PC-9 (cell line): ENCODE measurements at regions not wholly inside any gene's neighbourhood (a gene's known extent, or its start where the extent isn't known, plus 50 kb on each side); places are given as distances from the start of the nearest gene placed in this dataset.

ENCODE experiments used
- CTCF ChIP-seq: fragments of 200-600 bp; sonication (generic); conservative IDR thresholded peaks from 2 replicates; pipeline ENCODE4 v1.6.1; 2017; ENCODE audit warnings: mixed run types, antibody characterized with exemption, mild to moderate bottlenecking, moderate library complexity
- EZH2 ChIP-seq: fragments of 200-600 bp; sonication (generic); IDR thresholded peaks from 2 replicates; pipeline ENCODE4 v1.8.0; 2017; ENCODE audit warnings: antibody characterized with exemption, low read depth

- TF ChIP-seq CTCF, result no peak
- no peak for TF ChIP-seq EZH2
These were observed 70.7 kb upstream of the EDNRB start for GRCh38 chr13:77989281-77989680.
